HCT116 (cell line): ENCODE measurements at regions not wholly inside any gene's neighbourhood (a gene's known extent, or its start where the extent isn't known, plus 50 kb on each side); places are given as distances from the start of the nearest gene placed in this dataset.

ENCODE experiments used
- ATAC-seq: fragments of 200-7000 bp; cut with Tn5 transposase; 2 replicates; pipeline ENCODE4 v1.9.1; 2020; ENCODE audit warnings: mild to moderate bottlenecking, moderate library complexity
- BruUV-seq: library from RNA; stranded (reverse); fragments of 400-500 nt; replicated peaks from 2 replicates; lab custom pipeline; 2021; lab: Mats Ljungman, UMichigan
- CTCF ChIA-PET: fragments of 300-600 bp; sonication (Branson Sonifier 250); formaldehyde crosslinking; loops from one replicate; lab custom pipeline; 2021; ENCODE audit warnings: antibody characterized with exemption; lab: Charles Lee
- POLR2A ChIA-PET: fragments of 300-600, 350-600 bp; sonication (Branson Sonifier 250); formaldehyde crosslinking; loops from one replicate; lab custom pipeline; 2021; ENCODE audit warnings: antibody characterized with exemption; lab: Charles Lee
- RAD21 ChIA-PET, 2 experiments: fragments of 300-600 bp; sonication (Branson Sonifier 250); formaldehyde crosslinking; loops; one replicate each; lab custom pipeline; 2023; ENCODE audit warnings: low total read pairs in 2 of 2; ENCODE audit not compliant: uncharacterized antibody in 2 of 2, unreplicated experiment in 2 of 2, low non-redundant PET in 1 of 2; lab: Charles Lee
- DNase-seq: peaks from one replicate; pipeline ENCODE4 v3.0.0-alpha.2; 2010; ENCODE audit warnings: low read depth, low spot score
- H2AFZ ChIP-seq: fragments of 200-600 bp; shearing (Covaris generic), sonication (generic); 2 replicates; pipeline ENCODE4 v1.6.1; 2017; ENCODE audit warnings: low read depth, mixed run types, mixed read lengths, antibody characterized with exemption, low read length; ENCODE audit not compliant: poor library complexity, severe bottlenecking
- H3K27ac ChIP-seq: 2 replicates; pipeline ENCODE4 v1.5.1; 2012; ENCODE audit warnings: low read depth, low read length
- H3K27me3 ChIP-seq: fragments of 200-600 bp; sonication (generic); 2 replicates; pipeline ENCODE4 v1.6.1; 2016; ENCODE audit warnings: mixed run types, low read length, mixed read lengths; ENCODE audit not compliant: insufficient read depth
- H3K36me3 ChIP-seq, 2 experiments: fragments of 200-500 bp in 1 of 2; fragments of 200-600 bp in 1 of 2; sonication (Bioruptor generic) in 1 of 2; sonication (generic) in 1 of 2; 2 replicates each; pipeline versions ENCODE4 v1.5.1 to v1.6.1; 2014 to 2016; ENCODE audit warnings: low read length in 2 of 2, inconsistent platforms in 1 of 2, mixed read lengths in 1 of 2, mixed run types in 1 of 2; ENCODE audit not compliant: insufficient read depth in 2 of 2, control insufficient read depth in 1 of 2
- H3K4me1 ChIP-seq, 2 experiments: fragments of 200-600 bp in 1 of 2; sonication (generic) in 1 of 2; 2 replicates each; pipeline versions ENCODE4 v1.5.1 to v1.6.1; 2012 to 2017; ENCODE audit warnings: low read length in 2 of 2, inconsistent platforms in 1 of 2, mild to moderate bottlenecking in 1 of 2, mixed read lengths in 1 of 2, mixed run types in 1 of 2, moderate library complexity in 1 of 2; ENCODE audit not compliant: insufficient read depth in 2 of 2, control insufficient read depth in 1 of 2
- H3K4me2 ChIP-seq: fragments of 200-600 bp; sonication (generic); 2 replicates; pipeline ENCODE4 v1.6.1; 2017; ENCODE audit warnings: mixed run types, low read length, mixed read lengths
- H3K4me3 ChIP-seq, 2 experiments: fragments of 200-600 bp in 1 of 2; sonication (generic) in 1 of 2; replicated peaks in 1 of 2; 2 replicates each; pipeline ENCODE4 v1.5.1; 2011 to 2016; ENCODE audit warnings: low read length in 2 of 2, control low read depth in 1 of 2, low read depth in 1 of 2, mild to moderate bottlenecking in 1 of 2, mixed read lengths in 1 of 2, mixed run types in 1 of 2
- H3K79me2 ChIP-seq: fragments of 200-600 bp; sonication (generic); 2 replicates; pipeline ENCODE4 v1.6.1; 2017; ENCODE audit warnings: mild to moderate bottlenecking, mixed run types, low read length, moderate library complexity, mixed read lengths; ENCODE audit not compliant: insufficient read depth
- H3K9ac ChIP-seq: fragments of 200-600 bp; sonication (generic); 2 replicates; pipeline ENCODE4 v1.6.1; 2016; ENCODE audit warnings: low read length, mixed read lengths
- H3K9me2 ChIP-seq: fragments of 200-600 bp; sonication (generic), shearing (Covaris generic); 2 replicates; pipeline ENCODE4 v1.6.1; 2017; ENCODE audit warnings: mixed run types, mild to moderate bottlenecking, moderate library complexity; ENCODE audit not compliant: insufficient read depth
- H3K9me3 ChIP-seq, 2 experiments: fragments of 200-500 bp in 1 of 2; fragments of 200-600 bp in 1 of 2; sonication (Bioruptor generic) in 1 of 2; sonication (generic) in 1 of 2; 2 replicates each; pipeline ENCODE4 v1.6.1; 2014 to 2017; ENCODE audit warnings: low read length in 2 of 2, mixed read lengths in 2 of 2, inconsistent platforms in 1 of 2, low read depth in 1 of 2, mild to moderate bottlenecking in 1 of 2, mixed run types in 1 of 2, moderate library complexity in 1 of 2; ENCODE audit not compliant: control insufficient read depth in 1 of 2, insufficient read depth in 1 of 2
- H4K20me1 ChIP-seq: fragments of 200-600 bp; sonication (generic), shearing (Covaris generic); 2 replicates; pipeline ENCODE4 v1.6.1; 2017; ENCODE audit warnings: mixed run types, mild to moderate bottlenecking, moderate library complexity; ENCODE audit not compliant: insufficient read depth
- CBX3 ChIP-seq: IDR thresholded peaks from 2 replicates; pipeline ENCODE4 v1.6.1; 2012; ENCODE audit warnings: low read depth
- CEBPB ChIP-seq: IDR thresholded peaks from 2 replicates; pipeline ENCODE4 v1.6.1; 2012; ENCODE audit warnings: low read depth
- EGR1 ChIP-seq: IDR thresholded peaks from 2 replicates; pipeline ENCODE4 v1.6.1; 2012; ENCODE audit warnings: low read depth
- ELF1 ChIP-seq: IDR thresholded peaks from 2 replicates; pipeline ENCODE4 v1.6.1; 2012; ENCODE audit warnings: low read depth, borderline replicate concordance
- JUND ChIP-seq: IDR thresholded peaks from 2 replicates; pipeline ENCODE4 v1.6.1; 2012
- MAX ChIP-seq: IDR thresholded peaks from 2 replicates; pipeline ENCODE4 v1.6.1; 2012
- POLR2A ChIP-seq: IDR thresholded peaks from 2 replicates; pipeline ENCODE4 v1.7.0; 2011; ENCODE audit warnings: borderline replicate concordance; ENCODE audit not compliant: insufficient read depth, insufficient read length; ENCODE audit errors: extremely low read depth
- RAD21 ChIP-seq: IDR thresholded peaks from 2 replicates; pipeline ENCODE4 v1.6.1; 2012; ENCODE audit warnings: low read depth, mild to moderate bottlenecking
- REST ChIP-seq: IDR thresholded peaks from 2 replicates; pipeline ENCODE4 v1.6.1; 2012; ENCODE audit warnings: low read depth
- SIN3A ChIP-seq: IDR thresholded peaks from 2 replicates; pipeline ENCODE4 v1.6.1; 2012; ENCODE audit warnings: low read depth
- SP1 ChIP-seq: IDR thresholded peaks from 2 replicates; pipeline ENCODE4 v1.6.1; 2012; ENCODE audit warnings: low read depth
- SRF ChIP-seq: IDR thresholded peaks from 2 replicates; pipeline ENCODE4 v1.6.1; 2012; ENCODE audit warnings: low read depth
- TCF7L2 ChIP-seq: IDR thresholded peaks from 2 replicates; pipeline ENCODE4 v1.7.0; 2011; ENCODE audit warnings: borderline replicate concordance, inconsistent platforms; ENCODE audit not compliant: insufficient read depth, insufficient read length; ENCODE audit errors: extremely low read depth
- YY1 ChIP-seq: IDR thresholded peaks from 2 replicates; pipeline ENCODE4 v1.6.1; 2011; ENCODE audit warnings: low read length, low read depth, moderate library complexity, mild to moderate bottlenecking; ENCODE audit not compliant: insufficient replicate concordance; ENCODE audit errors: extremely low read depth
- ZBTB33 ChIP-seq: IDR thresholded peaks from 2 replicates; pipeline ENCODE4 v1.6.1; 2011; ENCODE audit warnings: mild to moderate bottlenecking, low read length, moderate library complexity; ENCODE audit not compliant: insufficient replicate concordance; ENCODE audit errors: extremely low read depth
- ZFX ChIP-seq: fragments of 450-650 bp; IDR thresholded peaks from 2 replicates; pipeline ENCODE4 v1.6.1; 2017
- ZNF274 ChIP-seq: fragments of 200-500 bp; sonication (Bioruptor generic); IDR thresholded peaks from 2 replicates; pipeline ENCODE4 v1.6.1; 2014; ENCODE audit warnings: mild to moderate bottlenecking, low read depth, low read length, inconsistent platforms
- intact Hi-C: fragments of 100-400 bp; cut with micrococcal nuclease; formaldehyde crosslinking; loops from 2 replicates; pipeline ENCODE4 v1.10.0; 2022

GRCh38 chr6:84344005-84344404 is 116.6 kb upstream of the CEP162 start:
- no peak overlapping the region for H3K27ac ChIP-seq
- H3K36me3 ChIP-seq: no peaks in the 10 kb centered on the region
- no peaks in the 10 kb centered on the region for H4K20me1 ChIP-seq
- no peaks in the 10 kb centered on the region for H3K27me3 ChIP-seq
- no peak overlapping the region for H3K4me2 ChIP-seq
- H3K4me3 ChIP-seq: no peak overlapping the region
- no peak for ATAC-seq
- ChIA-PET RAD21 (no interaction called here), CTCF (no interaction called here), POLR2A (no interaction called here)
- BruUV-seq: no TSS peak
- TF ChIP-seq EGR1 (no peak), ZNF274 (no peak), REST (no peak), CBX3 (no peak), RAD21 (no peak), JUND (no peak), ELF1 (no peak), MAX (no peak), ZFX (no peak), TCF7L2 (no peak), YY1 (no peak), SRF (no peak), ZBTB33 (no peak), POLR2A (no peak), SP1 (no peak), SIN3A (no peak), CEBPB (no peak)
- H3K9ac ChIP-seq: no peak overlapping the region
- H3K4me1 ChIP-seq: no peaks in the 10 kb centered on the region
- H3K9me3 ChIP-seq: no peaks in the 10 kb centered on the region
- DNase-seq: no peak
- intact Hi-C loops: no loop called here
- H2AFZ ChIP-seq: no peak overlapping the region
- H3K9me2 ChIP-seq: no peaks in the 10 kb centered on the region
- H3K79me2 ChIP-seq: no peaks in the 10 kb centered on the region
